K562 (cell line): ENCODE measurements at regions not wholly inside any gene's neighbourhood (a gene's known extent, or its start where the extent isn't known, plus 50 kb on each side); places are given as distances from the start of the nearest gene placed in this dataset.

Experiments used
- ATAC-seq: fragments of 200-7000 bp; cut with Tn5 transposase; 3 replicates; pipeline ENCODE4 v1.9.1; 2020; ENCODE audit warnings: moderate library complexity
- BruUV-seq: library from RNA; stranded (reverse); fragments of 400-500 nt; replicated peaks from 2 replicates; lab custom pipeline; 2021; lab: Mats Ljungman, UMichigan
- CTCF ChIA-PET: fragments of 300-600 bp; formaldehyde crosslinking; extraction: SDS; loops from one replicate; lab custom pipeline; 2021; ENCODE audit warnings: low intra/inter-chr PET ratio; lab: Yijun Ruan, JAX
- POLR2A ChIA-PET: fragments of 300-600, 350-650 bp; sonication (Branson Sonifier 250); formaldehyde crosslinking; extraction: SDS; loops from one replicate; lab custom pipeline; 2021; ENCODE audit warnings: antibody characterized with exemption, inconsistent platforms; lab: Yijun Ruan, JAX
- DNase-seq, 4 experiments: peaks; one replicate each; pipeline versions ENCODE4 v3.0.0 to v3.0.0-alpha.2; 2011 to 2018; ENCODE audit warnings: low spot score in 3 of 4, mixed read lengths in 3 of 4; ENCODE audit errors: extremely low read depth in 1 of 4
- FAIRE-seq: peaks from 2 replicates; lab custom pipeline; 2011; peaks lifted over from hg19 to GRCh38; lab: Jason Lieb, UNC
- H2AFZ ChIP-seq: 2 replicates; pipeline ENCODE4 v1.6.0; 2011; ENCODE audit warnings: low read depth, low read length, control low read depth, inconsistent platforms
- H3K27ac ChIP-seq: fragments of 200-600 bp; 3 replicates; pipeline ENCODE4 v1.8.0; 2011; ENCODE audit warnings: low read depth, mild to moderate bottlenecking, control low read depth, inconsistent platforms, low read length, moderate library complexity, mixed read lengths; ENCODE audit errors: extremely low read depth
- H3K27me3 ChIP-seq, 2 experiments: fragments of 300-600 bp in 1 of 2; 2 replicates in 1 of 2; 3 replicates in 1 of 2; pipeline versions ENCODE4 v1.6.0 to v1.8.0; 2011; ENCODE audit warnings: inconsistent platforms in 2 of 2, low read length in 2 of 2, mild to moderate bottlenecking in 1 of 2, mixed read lengths in 1 of 2, moderate library complexity in 1 of 2; ENCODE audit not compliant: control insufficient read depth in 2 of 2, insufficient read depth in 2 of 2
- H3K36me3 ChIP-seq: fragments of 300-600 bp; 3 replicates; pipeline ENCODE4 v1.8.0; 2011; ENCODE audit warnings: mild to moderate bottlenecking, low read length, inconsistent platforms; ENCODE audit not compliant: control insufficient read depth, insufficient read depth
- H3K4me1 ChIP-seq, 2 experiments: fragments of 200-600 bp in 1 of 2; replicated peaks in 1 of 2; 2 replicates in 1 of 2; 3 replicates in 1 of 2; pipeline versions ENCODE4 v1.5.1 to v1.8.0; 2011; ENCODE audit warnings: inconsistent platforms in 2 of 2, low read length in 2 of 2, mild to moderate bottlenecking in 1 of 2, mixed read lengths in 1 of 2, moderate library complexity in 1 of 2; ENCODE audit not compliant: control insufficient read depth in 2 of 2, insufficient read depth in 2 of 2
- H3K4me2 ChIP-seq: 2 replicates; pipeline ENCODE4 v1.6.1; 2011; ENCODE audit warnings: low read length, control low read depth, inconsistent platforms, mixed read lengths; ENCODE audit not compliant: insufficient read depth
- H3K4me3 ChIP-seq: fragments of 200-600 bp; sonication (generic), shearing (Covaris generic); 2 replicates; pipeline ENCODE4 v1.5.1; 2016; ENCODE audit warnings: control low read depth, inconsistent platforms
- H3K79me2 ChIP-seq: fragments of 200-600 bp; 3 replicates; pipeline ENCODE4 v1.8.0; 2011; ENCODE audit warnings: low read length, inconsistent platforms; ENCODE audit not compliant: control insufficient read depth, insufficient read depth
- H3K9ac ChIP-seq, 2 experiments: 2 replicates each; pipeline versions ENCODE4 v1.6.0 to v1.6.1; 2011; ENCODE audit warnings: low read depth in 2 of 2, low read length in 2 of 2, control low read depth in 1 of 2, inconsistent platforms in 1 of 2, mild to moderate bottlenecking in 1 of 2, mixed read lengths in 1 of 2; ENCODE audit not compliant: insufficient read depth in 1 of 2
- H3K9me1 ChIP-seq: one replicate; pipeline ENCODE4 v1.6.0; 2011; ENCODE audit warnings: inconsistent platforms, mild to moderate bottlenecking, low read length, moderate library complexity; ENCODE audit not compliant: control insufficient read depth, insufficient read depth
- H3K9me3 ChIP-seq: replicated peaks from 2 replicates; pipeline ENCODE4 v1.5.1; 2011; ENCODE audit warnings: low read depth, low read length, inconsistent platforms; ENCODE audit not compliant: control insufficient read depth, insufficient read depth
- H4K20me1 ChIP-seq: replicated peaks from 2 replicates; pipeline ENCODE4 v1.6.1; 2011; ENCODE audit warnings: low read length, inconsistent platforms, mixed read lengths; ENCODE audit not compliant: control insufficient read depth, insufficient read depth
- BRF1 ChIP-seq: IDR thresholded peaks from 3 replicates; pipeline ENCODE4 v1.6.1; 2011; ENCODE audit warnings: borderline replicate concordance, mild to moderate bottlenecking; ENCODE audit not compliant: insufficient read length; ENCODE audit errors: extremely low read depth
- FOXK1 ChIP-seq: sonication (generic); formaldehyde crosslinking; IDR thresholded peaks from 2 replicates; pipeline ENCODE4 v1.8.0; 2022; ENCODE audit warnings: missing genetic modification reagents, mild to moderate bottlenecking, borderline replicate concordance
- GATAD2B ChIP-seq: fragments of 450-650 bp; IDR thresholded peaks from 2 replicates; pipeline ENCODE4 v1.6.1; 2017; ENCODE audit warnings: mild to moderate bottlenecking, borderline replicate concordance
- HDAC3 ChIP-seq: fragments of 450-650 bp; IDR thresholded peaks from 2 replicates; pipeline ENCODE4 v1.6.1; 2018; ENCODE audit warnings: borderline replicate concordance, mild to moderate bottlenecking, moderate library complexity; ENCODE audit not compliant: partially characterized antibody
- KLF6 ChIP-seq: fragments of 250-450 bp; sonication (Bioruptor Pico); IDR thresholded peaks from 2 replicates; pipeline ENCODE4 v1.4.0; 2020; ENCODE audit warnings: mild to moderate bottlenecking, moderate library complexity, borderline replicate concordance
- MEF2D ChIP-seq: conservative IDR thresholded peaks from 2 replicates; pipeline ENCODE4 v1.6.1; 2016; ENCODE audit warnings: low read depth, missing genetic modification characterization, missing compliant biosample characterization
- RNF2 ChIP-seq: sonication (generic); IDR thresholded peaks from 2 replicates; pipeline ENCODE4 v1.6.1; 2016
- ZBTB11 ChIP-seq, 3 experiments: fragments of 200-800 bp in 1 of 3; fragments of 250-450 bp in 1 of 3; fragments of 450-650 bp in 1 of 3; sonication (Bioruptor Pico) in 1 of 3; sonication (Bioruptor generic) in 1 of 3; formaldehyde crosslinking in 1 of 3; IDR thresholded peaks; 2 replicates each; pipeline versions ENCODE4 v1.6.1 to v1.8.0; 2016 to 2022; ENCODE audit warnings: mild to moderate bottlenecking in 2 of 3, missing genetic modification characterization in 2 of 3, missing compliant biosample characterization in 1 of 3, moderate library complexity in 1 of 3
- ZC3H4 ChIP-seq: sonication (generic); formaldehyde crosslinking; IDR thresholded peaks from 2 replicates; pipeline ENCODE4 v1.9.0; 2021; ENCODE audit warnings: missing genetic modification reagents, borderline replicate concordance
- ZNF23 ChIP-seq: fragments of 250-450 bp; sonication (Bioruptor Pico); IDR thresholded peaks from 2 replicates; pipeline ENCODE4 v1.4.0; 2020; ENCODE audit warnings: mild to moderate bottlenecking
- ZNF740 ChIP-seq, 3 experiments: fragments of 200-800 bp in 1 of 3; sonication (Bioruptor generic) in 1 of 3; sonication (generic) in 1 of 3; formaldehyde crosslinking in 1 of 3; IDR thresholded peaks; 2 replicates each; pipeline versions ENCODE4 v1.6.1 to v1.8.0; 2016 to 2022; ENCODE audit warnings: mild to moderate bottlenecking in 2 of 3, missing compliant biosample characterization in 2 of 3, missing genetic modification characterization in 2 of 3, missing genetic modification reagents in 1 of 3
- WGBS: fragments of 100-300 bp; shearing (Covaris generic); methylation state at CpG from one replicate; pipeline ENCODE4 v1.1.6; 2016; ENCODE audit warnings: low coverage, mixed read lengths; ENCODE audit not compliant: insufficient coverage; ENCODE audit errors: missing lambda C conversion rate; 5-methylcytosine and 5-hydroxymethylcytosine counted together
- in situ Hi-C: fragments of 300-500 bp; cut with MboI; formaldehyde crosslinking; loops from 4 replicates; pipeline ENCODE4 v1.15.0; 2018; ENCODE audit warnings: inconsistent platforms, mixed read lengths
- intact Hi-C: fragments of 100-400 bp; cut with micrococcal nuclease; formaldehyde crosslinking; loops from 2 replicates; pipeline ENCODE4 v1.14.2; 2022

DNA sequence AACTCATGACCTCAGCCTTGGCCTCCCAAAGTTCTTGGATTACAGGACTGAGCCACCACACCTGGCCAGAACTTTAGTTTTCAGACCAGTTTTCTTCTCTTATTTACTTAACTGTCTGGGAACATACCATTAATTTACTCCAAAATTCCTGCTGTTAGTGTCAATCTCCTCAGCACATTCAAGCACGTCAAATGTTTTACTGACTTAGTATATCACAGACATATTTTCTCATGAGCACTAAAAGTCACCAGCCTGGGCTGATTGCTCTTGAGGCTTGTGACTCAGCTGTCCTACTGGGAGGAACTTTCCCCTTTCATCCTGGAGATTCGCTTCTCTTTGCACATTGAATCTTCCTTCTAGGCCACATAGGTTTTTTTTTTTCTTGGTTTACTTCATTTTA lies 109.6 kb downstream of the PCDH18 start:
- Histone ChIP-seq H3K9me3 (no peaks in the 10 kb centered on the region), H3K27me3 (no peaks in the 10 kb centered on the region), H3K9me1 (no peaks in the 10 kb centered on the region), H3K4me2 (no peak overlapping the region), H3K4me3 (no peak overlapping the region), H4K20me1 (no peaks in the 10 kb centered on the region), H2AFZ (no peak overlapping the region), H3K27ac (no peak overlapping the region), H3K9ac (no peak overlapping the region), H3K36me3 (no peaks in the 10 kb centered on the region), H3K4me1 (no peaks in the 10 kb centered on the region), H3K79me2 (no peaks in the 10 kb centered on the region)
- ChIA-PET POLR2A (no interaction called here), CTCF (no interaction called here)
- DNase-seq, result no peak
- intact Hi-C loops, result no loop called here
- WGBS, result 7% methylated on average over 2 of the region's 2 CpGs
- in situ Hi-C loops, result no loop called here
- ATAC-seq, result no peak
- no peak for FAIRE-seq
- TF ChIP-seq HDAC3 (no peak), ZC3H4 (CRISPR knock-in tag) (no peak), RNF2 (no peak), FOXK1 (CRISPR knock-in tag) (no peak), KLF6 (CRISPR knock-in tag) (no peak), MEF2D (tag) (no peak)
- BruUV-seq, result no TSS peak

DNA sequence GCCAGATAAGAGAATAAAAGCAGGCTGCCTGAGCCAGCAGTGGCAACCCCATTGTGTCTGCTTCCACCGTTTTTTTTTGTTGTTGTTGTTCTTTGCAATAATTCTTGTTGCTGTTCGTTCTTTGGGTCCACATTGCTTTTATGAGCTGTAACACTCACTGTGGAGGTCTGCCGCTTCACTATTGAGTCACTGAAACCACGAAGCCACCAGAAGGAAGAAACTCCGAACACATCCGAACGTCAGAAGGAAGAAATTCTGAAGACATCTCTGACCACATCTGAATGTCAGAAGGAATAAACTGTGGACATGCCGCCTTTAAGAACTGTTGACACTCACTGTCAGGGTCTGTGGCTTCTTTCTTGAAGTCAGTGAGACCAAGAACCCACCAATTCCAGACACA lies 110.5 kb downstream of the PCDH18 start:
- no peak overlapping the region for H3K9ac ChIP-seq
- no peak for DNase-seq
- ATAC-seq, result no peak
- no peak overlapping the region for H3K4me2 ChIP-seq
- ChIA-PET CTCF (no interaction called here), POLR2A (no interaction called here)
- no peak overlapping the region for H3K27ac ChIP-seq
- BruUV-seq, result no TSS peak
- 5% methylated on average over 8 of the region's 8 CpGs for WGBS
- no peaks in the 10 kb centered on the region for H3K36me3 ChIP-seq
- no peaks in the 10 kb centered on the region for H3K27me3 ChIP-seq
- H3K4me3 ChIP-seq, result no peak overlapping the region
- intact Hi-C loops, result no loop called here
- in situ Hi-C loops, result no loop called here
- no peaks in the 10 kb centered on the region for H3K9me3 ChIP-seq
- H3K79me2 ChIP-seq, result no peaks in the 10 kb centered on the region
- no peaks in the 10 kb centered on the region for H4K20me1 ChIP-seq
- H2AFZ ChIP-seq, result no peak overlapping the region
- FAIRE-seq, result no peak
- no peaks in the 10 kb centered on the region for H3K4me1 ChIP-seq
- H3K9me1 ChIP-seq, result no peaks in the 10 kb centered on the region
- TF ChIP-seq BRF1 (no peak), GATAD2B (no peak), ZNF740 (CRISPR knock-in tag; IDR thresholded peaks at IDR 0.05) (no peak), ZNF740 (tag; IDR thresholded peaks at IDR 0.05) (no peak), ZNF23 (no peak), ZBTB11 (CRISPR knock-in tag; IDR thresholded peaks at IDR 0.05) (no peak)
